ENCODE measurements at regions not wholly inside any gene's neighbourhood (a gene's known extent, or its start where the extent isn't known, plus 50 kb on each side); places are given as distances from the start of the nearest gene placed in this dataset.

- DNase-seq = no peak
Observed at GRCh38 chr7:35498416-35498815, 196.5 kb downstream of the HERPUD2 start.

GRCh38 chr7:35495844-35496243 lies 199.1 kb downstream of the HERPUD2 start:
- DNase-seq = no peak

GRCh38 chr7:35495377-35495776 lies 199.6 kb downstream of the HERPUD2 start:
- DNase-seq = no peak

- no peak for DNase-seq
Observed at GRCh38 chr7:35494407-35494806, 200.5 kb downstream of the HERPUD2 start.

- no peak for DNase-seq
Observed at GRCh38 chr7:35492451-35493175, 202.3 kb downstream of the HERPUD2 start.

- DNase-seq = no peak
Observed at GRCh38 chr7:35491233-35491632, 203.7 kb downstream of the HERPUD2 start.

- no peak for DNase-seq
Observed at GRCh38 chr7:35487841-35488240, 207.1 kb downstream of the HERPUD2 start.

- no peak for DNase-seq
Observed at GRCh38 chr7:35487402-35487801, 207.5 kb downstream of the HERPUD2 start.

GRCh38 chr7:35485436-35485835 lies 209.5 kb downstream of the HERPUD2 start:
- DNase-seq = no peak

GRCh38 chr7:35483568-35483967 lies 211.4 kb downstream of the HERPUD2 start:
- DNase-seq = no peak

GRCh38 chr7:35482231-35482630 lies 212.7 kb downstream of the HERPUD2 start:
- DNase-seq = no peak

GRCh38 chr7:35480806-35481205 lies 214.1 kb downstream of the HERPUD2 start:
- DNase-seq = no peak

- DNase-seq = no peak
Observed at GRCh38 chr7:35477609-35478008, 217.3 kb downstream of the HERPUD2 start.

GRCh38 chr7:35474100-35474499 lies 220.2 kb upstream of the TBX20 start:
- DNase-seq = no peak

GRCh38 chr7:35468606-35469005 lies 214.7 kb upstream of the TBX20 start:
- no peak for DNase-seq

- no peak for DNase-seq
Observed at GRCh38 chr7:35467456-35467978, 213.6 kb upstream of the TBX20 start.

GRCh38 chr7:35465791-35466336 lies 212.0 kb upstream of the TBX20 start:
- no peak for DNase-seq

GRCh38 chr7:35463751-35464150 lies 209.9 kb upstream of the TBX20 start:
- DNase-seq = no peak

GRCh38 chr7:35463176-35463700 lies 209.3 kb upstream of the TBX20 start:
- no peak for DNase-seq

- no peak for DNase-seq
Observed at GRCh38 chr7:35454575-35455385, 200.9 kb upstream of the TBX20 start.

- DNase-seq = no peak
Observed at GRCh38 chr7:35450456-35451214, 196.7 kb upstream of the TBX20 start.

- DNase-seq = no peak
Observed at GRCh38 chr7:35448486-35448885, 194.6 kb upstream of the TBX20 start.

GRCh38 chr7:35446091-35446490 lies 192.2 kb upstream of the TBX20 start:
- DNase-seq = no peak
